ENCODE measurements at regions not wholly inside any gene's neighbourhood (a gene's known extent, or its start where the extent isn't known, plus 50 kb on each side); places are given as distances from the start of the nearest gene placed in this dataset.

DNA sequence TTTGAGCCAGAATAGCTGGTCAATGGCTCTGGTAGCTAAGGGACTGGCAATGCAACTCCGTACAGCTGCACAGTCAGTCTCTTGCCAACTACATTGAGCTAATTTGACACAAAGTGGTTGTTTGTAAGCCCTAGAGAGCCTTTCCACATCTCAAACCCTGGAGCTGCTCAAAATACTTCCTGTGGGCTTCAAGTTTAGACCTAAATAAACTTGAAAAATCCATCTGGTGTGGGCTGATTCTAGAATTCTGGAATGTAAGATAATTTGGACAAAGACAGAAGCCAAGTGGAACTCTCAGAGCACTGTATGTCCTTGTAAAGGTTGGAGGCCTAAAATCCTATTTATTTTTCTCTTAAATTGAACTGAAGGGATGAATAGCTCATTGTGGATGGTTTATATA is 380.8 kb downstream of the SPRY1 start:
- no peak for DNase-seq

DNA sequence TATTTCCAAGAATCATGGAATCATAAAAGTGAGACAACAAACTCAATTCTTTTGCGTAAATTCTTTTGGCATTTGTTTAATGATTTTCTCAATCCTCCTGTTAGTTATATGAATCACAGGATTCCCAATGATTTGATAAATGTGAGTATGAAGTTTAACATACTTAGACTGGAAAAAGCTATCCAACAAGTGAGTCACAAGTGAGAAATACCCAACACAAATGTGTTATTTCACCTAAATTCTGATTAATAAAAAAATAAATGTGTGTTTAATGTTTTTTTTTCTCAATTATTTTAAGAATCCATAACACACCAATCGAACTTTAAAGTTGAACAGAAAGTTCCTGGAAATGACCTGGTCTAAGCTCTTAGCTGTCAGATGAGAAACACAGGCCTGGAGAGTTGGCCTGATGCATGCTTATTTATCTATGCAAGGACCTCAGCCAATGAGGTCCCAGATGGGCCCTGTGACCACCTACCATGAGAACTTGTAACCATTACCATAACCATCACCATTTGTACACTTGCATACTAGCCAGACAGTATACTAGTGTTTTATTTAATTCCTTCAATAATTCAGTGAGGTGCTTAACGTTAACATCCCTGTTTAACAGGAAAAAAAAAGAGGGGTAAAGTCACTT is 386.7 kb downstream of the SPRY1 start:
- DNase-seq: no peak

DNA sequence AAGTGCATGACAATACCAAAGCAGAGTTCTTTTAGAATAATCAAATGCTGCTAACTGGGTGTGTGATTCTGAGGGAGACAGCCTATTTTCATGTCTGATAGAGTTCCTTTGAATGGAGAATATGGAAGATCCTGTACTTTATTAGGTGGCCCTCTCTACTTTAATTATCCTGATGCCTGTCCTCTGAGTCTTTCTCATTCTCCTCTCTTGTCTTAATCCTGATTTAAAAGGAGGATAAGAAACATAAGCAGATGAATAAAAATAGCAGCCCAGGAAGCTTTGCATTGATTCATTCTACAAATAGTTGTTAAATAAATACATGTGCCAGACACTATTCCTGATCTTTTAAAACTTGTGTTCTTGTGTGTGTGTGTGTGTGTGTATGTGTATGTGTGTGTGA is 387.3 kb downstream of the SPRY1 start:
- no peak for DNase-seq

DNA sequence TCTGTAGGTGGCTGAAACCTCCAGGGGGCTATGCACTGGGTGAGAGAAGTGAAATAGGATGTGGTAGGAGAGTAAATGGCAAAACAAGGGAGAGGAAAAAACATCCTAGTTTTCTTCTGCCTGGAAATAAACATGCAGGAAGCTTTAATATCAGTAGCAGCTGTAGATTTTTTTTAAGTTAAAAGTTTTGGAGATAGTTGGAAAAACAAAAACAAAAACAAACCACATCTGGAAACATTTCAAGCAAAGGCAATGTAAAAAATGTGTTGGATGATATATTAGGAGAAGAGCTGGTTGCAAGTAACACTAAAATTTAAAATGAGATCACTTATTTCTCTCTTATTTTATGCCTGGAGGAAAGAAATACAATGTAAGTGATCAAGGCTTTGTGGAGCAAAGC is 388.0 kb downstream of the SPRY1 start:
- no peak for DNase-seq

DNA sequence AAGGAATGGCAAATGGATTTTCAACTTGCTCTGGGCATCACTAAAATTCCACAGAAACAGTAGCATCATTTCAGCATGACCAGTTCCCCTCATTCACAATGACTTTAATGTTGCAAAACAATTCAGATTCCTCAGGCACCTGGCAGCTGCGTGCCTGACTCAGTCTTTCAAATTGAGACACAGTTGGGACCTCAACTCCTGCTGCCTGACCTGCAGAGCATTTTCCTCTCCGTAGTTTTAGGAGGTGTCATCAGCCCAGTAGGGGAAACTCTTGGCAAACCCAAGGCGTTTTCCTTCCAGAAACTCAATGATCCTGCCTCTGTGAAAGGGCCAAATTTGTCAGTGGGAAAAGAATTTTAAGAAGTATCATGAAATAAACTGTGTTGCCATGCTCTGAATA is 388.9 kb downstream of the SPRY1 start:
- DNase-seq: no peak

DNA sequence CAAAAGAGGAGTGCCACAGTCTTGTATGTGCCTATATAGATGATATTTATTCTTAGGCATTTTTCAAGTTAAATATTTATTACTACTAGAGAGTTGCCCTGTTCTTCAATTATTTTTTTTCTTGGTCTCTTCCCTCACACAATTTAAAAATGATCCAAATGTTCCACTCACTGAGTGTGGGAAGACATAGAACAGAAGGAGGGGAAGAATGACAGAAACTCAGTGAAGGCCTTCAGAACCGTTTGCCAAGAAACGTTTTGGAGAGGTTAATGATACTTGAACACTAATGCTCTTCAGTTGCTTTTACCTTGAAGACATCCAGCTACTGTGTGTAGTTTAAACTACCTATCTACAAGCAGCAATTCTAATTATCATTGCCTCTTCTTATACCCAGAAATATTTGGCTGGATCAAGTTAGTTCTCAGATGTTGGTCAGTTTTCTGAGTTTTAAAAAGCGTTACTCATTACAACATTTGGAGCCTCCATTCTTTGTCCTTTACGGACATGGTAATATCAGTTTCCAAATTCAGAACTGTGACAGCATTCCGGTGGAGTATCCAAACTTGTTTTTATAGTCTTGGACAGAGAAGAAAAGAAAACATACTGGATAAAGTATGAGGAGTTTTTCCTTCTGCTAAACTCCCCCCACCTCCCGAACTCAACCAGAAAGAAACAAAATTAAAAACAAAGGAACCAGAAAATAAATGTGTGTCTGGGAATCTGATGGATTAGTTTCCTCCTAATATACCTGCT is 389.7 kb downstream of the SPRY1 start:
- DNase-seq: no peak

DNA sequence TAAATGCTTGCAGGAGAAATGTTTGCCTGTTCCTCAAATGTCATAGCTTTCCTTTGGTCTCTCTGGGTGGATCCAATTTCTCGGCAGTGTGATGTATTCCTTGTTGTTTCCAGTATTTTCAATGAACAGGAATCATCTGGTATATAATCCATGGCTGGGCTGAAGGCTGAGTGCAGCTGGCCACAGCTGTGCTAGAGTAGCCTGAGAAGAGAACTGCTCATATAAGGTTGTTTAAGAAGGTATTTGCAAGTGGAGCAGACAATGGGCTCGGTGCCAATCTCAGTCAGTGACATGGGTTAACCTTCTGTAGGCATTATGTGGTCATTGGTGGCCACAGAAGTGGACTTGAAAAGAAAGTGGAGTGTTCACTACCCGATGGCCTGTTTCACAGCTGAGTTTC is 390.3 kb downstream of the SPRY1 start:
- no peak for DNase-seq

DNA sequence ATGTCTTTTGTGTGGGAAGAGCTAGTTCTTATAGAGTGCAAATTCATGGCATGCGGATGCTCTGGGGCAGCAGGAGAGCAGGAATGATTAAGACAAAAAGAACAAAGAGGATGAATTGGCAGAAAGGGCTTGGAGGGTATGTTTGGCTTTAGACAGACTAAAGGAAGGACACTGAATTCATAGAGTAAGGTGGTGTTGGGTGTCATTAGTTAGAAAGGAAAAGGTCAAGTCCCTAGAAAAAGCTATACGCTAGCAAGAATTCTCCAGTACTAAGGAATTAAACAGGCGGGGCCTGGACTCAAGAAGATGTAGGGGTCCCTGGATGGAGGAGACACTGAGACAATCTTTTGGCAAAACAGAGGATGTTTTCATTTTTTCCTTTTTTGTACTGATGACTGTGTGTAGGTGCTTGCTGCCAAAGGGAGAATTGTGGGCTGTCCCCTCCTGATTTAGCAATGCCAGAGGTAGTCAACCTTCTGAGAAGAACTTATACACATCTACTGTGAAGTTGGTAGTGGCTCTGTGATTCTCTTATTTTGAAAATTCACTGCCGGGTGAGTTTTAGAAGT is 391.0 kb downstream of the SPRY1 start:
- no peak for DNase-seq

DNA sequence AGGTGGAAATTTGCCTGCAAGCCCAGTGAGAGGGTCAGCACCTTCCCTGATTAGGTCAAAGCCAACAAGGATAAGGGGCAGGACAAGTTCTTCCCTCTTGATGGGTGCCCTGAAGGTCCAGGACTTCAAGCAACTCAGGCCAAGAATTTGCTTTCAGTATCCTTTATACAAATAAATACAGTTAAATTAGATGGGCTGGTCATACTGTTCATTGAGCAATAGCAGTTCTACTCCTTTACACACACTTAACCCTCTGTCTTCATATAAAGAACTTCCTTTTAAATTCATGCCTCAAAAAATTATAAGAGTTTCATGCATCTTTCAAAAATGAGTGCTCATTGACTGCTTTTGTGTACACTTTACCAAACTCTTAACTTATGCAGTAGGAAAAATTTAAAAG is 392.0 kb downstream of the SPRY1 start:
- DNase-seq: no peak

DNA sequence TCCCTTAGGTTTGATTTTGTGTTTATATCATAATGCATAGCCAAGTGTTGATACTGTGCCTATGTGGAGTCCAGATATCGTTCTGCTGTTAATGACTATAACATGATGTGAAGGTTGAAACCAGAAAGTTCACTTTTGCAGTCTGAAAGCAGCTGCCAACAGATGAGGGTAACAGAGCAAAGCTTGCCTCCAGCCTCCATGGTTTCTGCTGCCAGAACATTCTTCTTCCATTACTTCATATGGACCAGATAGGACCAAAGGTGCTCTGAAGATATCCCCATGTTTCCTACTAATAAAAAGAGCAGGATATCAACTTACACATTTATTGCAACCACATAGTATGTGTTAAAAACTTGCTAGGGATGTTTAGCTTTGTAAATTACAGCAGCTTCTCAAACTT is 394.1 kb downstream of the SPRY1 start:
- DNase-seq: no peak

DNA sequence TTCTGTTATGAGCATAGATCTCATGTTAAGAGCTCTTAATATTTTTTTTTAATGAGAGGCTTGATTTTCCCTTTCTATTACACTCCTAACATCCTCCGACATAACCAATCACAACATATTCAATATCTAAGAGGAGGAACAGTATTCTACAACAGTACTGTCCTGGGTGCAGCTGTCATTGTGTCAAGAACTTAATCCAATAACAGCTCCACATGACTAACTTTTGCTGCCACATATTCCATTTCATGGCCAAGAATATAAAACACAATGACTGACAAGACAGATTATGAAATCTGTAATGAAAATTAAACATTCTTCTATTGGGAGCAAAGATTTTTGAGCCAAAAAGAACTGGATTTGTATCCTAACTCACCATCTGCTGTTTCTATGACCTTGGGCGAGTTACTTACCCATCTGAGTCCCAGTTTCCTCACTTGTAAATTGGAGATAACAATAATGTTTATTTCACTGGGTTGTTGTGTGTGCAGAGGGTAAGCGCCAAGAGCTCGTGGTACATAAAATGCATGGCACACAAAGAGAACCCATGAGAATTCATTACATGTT is 405.6 kb downstream of the SPRY1 start:
- no peak for DNase-seq

DNA sequence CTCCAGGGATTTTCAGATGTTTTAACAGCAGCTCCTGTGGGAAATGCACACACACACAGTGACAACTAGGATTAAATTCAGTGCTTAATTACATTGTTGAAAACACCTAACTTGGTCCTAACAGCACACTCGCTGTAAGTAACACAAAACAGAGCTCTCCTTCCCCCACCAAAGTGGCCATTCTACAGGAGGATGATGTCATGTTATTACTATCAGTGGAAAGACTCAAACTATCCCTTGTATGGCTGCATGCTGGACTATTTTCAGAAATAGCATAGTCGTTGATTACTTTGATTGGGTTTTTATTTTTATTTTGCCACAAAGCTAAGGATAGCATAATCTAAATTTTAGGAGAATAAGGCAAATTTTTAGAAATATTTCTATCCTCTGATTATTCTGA is 406.3 kb downstream of the SPRY1 start:
- DNase-seq: no peak

DNA sequence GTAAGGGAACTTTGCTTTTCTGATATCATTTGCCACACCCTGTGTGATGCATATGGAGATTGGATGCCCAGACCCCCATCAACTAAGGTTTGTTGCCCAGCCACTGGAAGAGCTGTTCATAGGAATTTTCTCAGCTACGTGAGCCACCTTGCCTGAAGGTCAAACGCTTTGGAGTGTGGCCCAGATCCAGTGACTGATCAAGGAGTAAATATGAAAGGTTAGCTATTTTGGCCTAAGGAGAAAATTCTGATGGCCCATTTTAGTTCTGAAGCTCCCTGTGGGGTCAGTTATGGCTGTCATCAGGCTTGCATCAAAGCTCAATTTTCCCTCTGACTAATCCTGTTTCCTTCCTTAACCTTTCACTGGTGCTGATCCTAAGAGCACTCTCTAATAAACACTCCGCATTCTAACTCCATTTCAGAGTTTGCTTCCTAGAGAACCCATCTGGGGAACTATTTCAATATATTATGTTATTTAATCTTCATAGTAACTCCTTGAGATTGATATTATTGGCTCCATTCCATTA is 407.7 kb downstream of the SPRY1 start:
- no peak for DNase-seq

DNA sequence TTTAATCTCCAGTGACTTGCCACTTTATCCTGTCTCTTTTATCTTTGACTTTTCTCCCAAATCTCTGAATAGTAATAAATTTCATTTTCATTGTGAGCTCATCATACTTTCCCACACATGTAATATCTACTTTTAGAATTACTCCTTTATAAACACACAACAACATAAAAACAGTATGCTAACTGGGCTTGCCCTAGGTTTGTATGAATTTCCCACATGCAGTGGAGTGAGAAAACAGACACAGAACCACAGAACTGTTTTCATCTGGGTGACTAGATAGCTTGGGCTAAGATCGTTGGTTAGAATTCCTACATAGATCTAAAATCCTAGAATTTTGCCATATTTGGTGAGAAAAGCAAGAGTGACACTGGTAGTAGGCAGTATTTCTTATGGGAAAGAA is 409.5 kb downstream of the SPRY1 start:
- no peak for DNase-seq

DNA sequence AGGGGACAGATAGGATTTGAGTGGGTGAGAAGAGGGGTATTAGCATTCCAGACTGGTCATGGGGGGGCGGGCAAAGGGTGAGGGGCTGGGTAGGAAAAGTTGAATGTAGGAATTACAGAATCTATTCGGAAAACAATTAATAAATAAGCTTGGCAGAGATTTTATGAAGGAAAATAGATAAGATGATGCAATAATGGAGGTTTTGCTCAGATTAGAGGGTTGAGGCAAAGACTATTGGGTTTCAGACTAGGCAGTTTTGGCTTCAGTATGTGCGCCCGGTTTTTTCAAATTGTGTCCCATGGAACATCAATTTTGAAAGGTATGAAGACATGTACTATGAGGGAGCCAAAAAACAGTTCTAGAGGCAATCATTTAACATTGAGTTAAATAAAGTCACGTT is 410.6 kb downstream of the SPRY1 start:
- no peak for DNase-seq

DNA sequence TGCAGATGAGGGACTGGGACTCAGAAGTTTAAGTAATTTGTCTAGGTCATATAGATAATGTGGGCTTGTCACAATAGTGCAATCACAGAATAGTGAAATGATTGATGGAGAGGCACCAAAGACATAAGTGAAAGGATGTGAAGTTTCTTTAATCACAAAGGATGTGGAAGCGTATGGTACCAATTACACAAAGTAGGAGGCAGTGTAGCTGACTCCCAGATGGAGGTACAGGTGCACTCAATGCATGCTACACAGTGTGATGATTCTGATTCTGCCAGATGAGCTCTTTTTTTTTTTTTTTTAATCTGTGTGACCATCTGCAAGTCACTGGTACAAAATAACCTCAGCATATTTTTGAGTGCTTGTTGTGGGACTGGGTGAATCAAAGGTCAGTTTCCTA is 411.3 kb downstream of the SPRY1 start:
- DNase-seq: no peak

DNA sequence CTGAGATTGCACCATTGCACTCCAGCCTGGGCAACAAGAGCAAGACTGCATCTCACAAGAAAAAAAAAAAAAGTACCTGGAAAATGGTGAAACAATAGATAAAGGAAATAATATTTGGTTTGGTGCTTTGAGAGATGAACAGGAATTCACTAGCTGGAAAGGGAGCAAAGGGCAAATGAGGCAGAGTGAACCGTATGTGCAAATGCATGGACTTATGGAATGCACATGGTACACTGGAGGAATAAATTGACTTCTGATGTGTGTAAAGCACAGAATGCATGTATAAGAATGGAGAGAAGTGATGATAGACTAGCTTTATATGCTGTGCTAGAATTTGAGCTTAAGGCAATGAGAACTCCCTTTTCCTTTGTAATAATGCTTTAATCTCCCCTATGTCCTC is 413.3 kb downstream of the SPRY1 start:
- DNase-seq: no peak

DNA sequence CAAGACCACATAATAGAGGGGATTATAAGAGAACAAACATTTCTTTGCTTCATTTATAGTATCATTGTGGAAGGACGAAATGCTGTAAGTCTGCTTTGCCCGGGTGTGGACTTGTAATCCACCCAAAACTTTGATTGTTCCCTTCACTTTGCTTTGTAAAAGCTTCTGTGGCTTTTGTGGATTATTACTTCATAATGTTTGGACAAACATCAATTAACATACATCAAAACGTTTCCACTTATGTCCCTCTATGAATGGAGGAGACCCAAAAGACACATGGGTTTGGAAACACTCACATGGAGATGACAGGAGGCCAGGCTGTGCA is 415.4 kb downstream of the SPRY1 start:
- DNase-seq: no peak

DNA sequence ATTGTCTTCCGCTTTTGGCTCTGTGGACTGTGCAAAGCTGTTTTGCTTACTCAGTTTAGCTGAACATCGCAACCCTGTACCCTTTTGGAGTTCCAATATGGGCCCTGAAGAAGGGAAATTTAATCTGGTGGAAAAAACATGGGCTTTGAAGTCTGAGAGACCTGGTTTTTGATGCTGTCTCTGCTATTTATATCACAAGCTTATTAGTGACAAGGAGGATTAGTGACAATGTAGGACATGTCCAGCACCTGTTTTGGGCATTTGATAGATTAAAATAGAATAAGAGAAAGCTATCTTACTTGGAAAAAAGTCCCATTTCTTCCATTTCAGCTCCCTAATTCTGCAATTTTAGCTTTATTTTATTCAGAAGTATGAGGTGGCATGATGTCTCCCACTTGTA is 417.3 kb downstream of the SPRY1 start:
- DNase-seq: no peak

DNA sequence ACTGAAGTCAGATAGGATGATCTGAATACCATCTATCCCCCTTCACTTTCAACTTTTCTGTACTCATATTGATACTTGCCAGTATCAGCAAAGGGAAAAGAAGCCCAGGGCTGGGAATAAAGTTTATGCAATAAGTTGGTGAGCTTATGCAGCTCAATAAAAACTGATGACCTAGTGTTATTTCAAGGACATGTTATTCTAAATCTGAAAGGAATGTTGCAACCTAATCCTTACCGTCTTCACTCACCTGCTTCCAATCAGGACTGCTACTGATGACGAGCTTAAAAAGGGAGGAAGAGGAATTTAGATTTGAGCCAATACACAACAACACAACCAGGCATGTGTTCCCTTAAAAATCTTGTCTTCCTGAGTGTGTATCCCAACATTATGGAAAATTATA is 419.9 kb downstream of the SPRY1 start:
- no peak for DNase-seq

DNA sequence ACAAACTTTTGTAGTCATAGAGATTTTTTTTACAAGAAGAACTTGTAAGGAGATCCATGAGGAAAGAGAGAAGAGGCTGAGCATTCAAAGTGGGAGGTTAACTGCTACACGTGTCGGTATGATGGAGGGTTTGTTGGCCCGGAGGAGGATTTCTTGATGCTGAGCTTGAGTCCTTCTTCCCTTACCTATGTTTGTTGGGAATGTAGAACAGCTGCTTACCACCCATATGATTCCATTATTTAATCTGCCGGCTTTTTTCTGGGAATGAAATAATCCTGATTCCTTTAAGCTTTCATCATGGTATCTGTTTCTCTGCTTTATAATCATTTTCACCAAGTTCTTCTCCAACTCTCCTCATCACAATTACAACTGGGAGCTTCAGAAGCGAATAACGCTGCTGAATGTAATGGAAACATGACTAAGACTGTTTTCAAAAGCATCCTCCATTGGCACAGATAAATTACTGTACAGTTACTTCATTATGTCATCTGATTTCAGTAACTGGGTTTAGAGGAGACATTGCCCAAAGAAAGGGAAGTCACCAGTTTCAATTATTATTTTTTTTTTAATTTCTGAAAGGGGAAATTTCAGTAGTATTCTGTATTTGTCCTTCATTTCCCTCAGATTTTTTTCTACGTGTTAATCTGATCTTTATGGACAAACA is 420.6 kb downstream of the SPRY1 start:
- DNase-seq: no peak

DNA sequence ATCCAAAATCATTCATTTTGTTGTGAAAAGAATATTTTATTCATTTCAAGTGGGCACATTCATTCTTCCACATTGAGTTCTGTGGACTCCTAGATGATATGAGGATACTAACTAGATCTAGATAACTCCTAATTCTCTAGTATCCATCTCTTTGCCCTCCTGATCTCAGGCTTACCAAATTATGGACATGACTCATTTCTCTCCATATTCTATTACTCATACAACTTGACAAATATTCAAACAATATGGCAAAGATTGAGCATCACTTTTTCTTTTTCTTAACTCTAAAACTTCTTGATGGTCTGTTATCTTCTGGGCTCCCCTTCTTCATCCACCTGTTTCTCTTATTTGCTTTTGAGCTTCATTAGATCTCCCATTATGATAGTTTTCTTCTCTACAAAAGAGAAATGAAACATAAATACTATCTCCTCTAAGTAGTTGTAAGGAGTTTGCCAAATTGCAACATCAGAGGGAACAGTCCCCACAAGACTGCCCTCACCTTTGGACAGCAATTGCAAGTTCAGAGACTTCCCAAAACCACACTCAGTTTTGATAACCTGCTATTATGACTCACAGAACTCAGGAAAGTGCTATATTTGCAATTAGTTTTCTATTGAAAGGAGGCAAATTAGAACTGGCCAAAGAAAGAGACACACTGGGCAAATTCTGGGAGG is 422.9 kb downstream of the SPRY1 start:
- DNase-seq: no peak

DNA sequence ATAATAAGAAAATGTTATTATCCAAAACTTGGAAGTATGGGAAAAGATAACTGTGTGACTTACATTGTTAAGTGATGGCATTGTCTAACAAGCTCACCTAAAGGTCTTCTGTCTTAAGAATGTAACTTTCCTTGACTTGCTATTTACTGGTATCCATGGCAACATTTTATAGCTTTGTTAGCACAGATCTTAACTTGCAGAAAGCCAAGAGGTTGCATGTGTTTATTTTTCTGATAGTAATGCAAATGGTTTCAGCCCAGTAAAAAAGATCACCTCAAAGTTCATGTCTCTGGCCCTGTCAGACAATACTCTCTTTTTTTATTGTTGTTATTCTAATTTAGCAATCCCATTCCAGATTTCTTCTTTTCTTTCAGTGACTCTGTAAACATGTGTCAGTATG is 425.3 kb downstream of the SPRY1 start:
- DNase-seq: no peak

All from NCI-H345 (cell line).